ENCODE measurements at regions not wholly inside any gene's neighbourhood (a gene's known extent, or its start where the extent isn't known, plus 50 kb on each side); places are given as distances from the start of the nearest gene placed in this dataset.

GRCh38 chr7:142670511-142670910 lies 78.8 kb upstream of the PRSS1 start:
- Histone ChIP-seq H3K79me2 (ENCODE audit: low read depth) (no peaks in the 10 kb centered on the region), H3K36me3 (ENCODE audit: low read depth) (no peaks in the 10 kb centered on the region), H3K4me3 (no peak overlapping the region), H3F3A (ENCODE audit: insufficient read depth, low read depth) (no peaks in the 10 kb centered on the region), H3K9me2 (ENCODE audit: insufficient read depth) (no peaks in the 10 kb centered on the region), H3K4me2 (no peak overlapping the region), H2AFZ (no peak overlapping the region), H3K4me1 (replicated peaks; ENCODE audit: insufficient read depth) (no peaks in the 10 kb centered on the region), H4K20me1 (ENCODE audit: insufficient read depth) (no peaks in the 10 kb centered on the region), H3K27ac (no peak overlapping the region), H3K9me3 (ENCODE audit: insufficient read depth, low read depth) (no peaks in the 10 kb centered on the region), H3K27me3 (ENCODE audit: insufficient read depth, low read depth) (no peaks in the 10 kb centered on the region)
- intact Hi-C loops (cut with micrococcal nuclease; ENCODE audit: unreplicated experiment), result no loop called here
- DNase-seq, result no peak
- ChIA-PET CTCF (no interaction called here), POLR2A (ENCODE audit: unreplicated experiment) (no interaction called here)
- TF ChIP-seq CTCF (conservative IDR thresholded peaks at IDR 0.05), result no peak
- BruUV-seq (replicated peaks), result no TSS peak

GRCh38 chr7:142669074-142669654 lies 80.1 kb upstream of the PRSS1 start:
- no peaks in the 10 kb centered on the region for H3F3A ChIP-seq (ENCODE audit: insufficient read depth, low read depth)
- H3K36me3 ChIP-seq (ENCODE audit: low read depth), result no peaks in the 10 kb centered on the region
- BruUV-seq (replicated peaks), result no TSS peak
- intact Hi-C loops (cut with micrococcal nuclease; ENCODE audit: unreplicated experiment), result no loop called here
- peak; percentile 70 for TF ChIP-seq CTCF (conservative IDR thresholded peaks at IDR 0.05)
- no peak for TF ChIP-seq EZH2 (IDR thresholded peaks at IDR 0.05; ENCODE audit: low read depth)
- no peak overlapping the region for H3K27ac ChIP-seq
- no peak overlapping the region for H2AFZ ChIP-seq
- ChIA-PET POLR2A (ENCODE audit: unreplicated experiment) (no interaction called here), CTCF (interaction anchor here (0.6 kb wide), 1 partner anchor 533 kb away, joined by 3 read pairs; no protein-coding TSS in a partner anchor)
- H4K20me1 ChIP-seq (ENCODE audit: insufficient read depth), result no peaks in the 10 kb centered on the region
- no peak overlapping the region for H3K4me3 ChIP-seq
- no peak for DNase-seq
- no peaks in the 10 kb centered on the region for H3K4me1 ChIP-seq (replicated peaks; ENCODE audit: insufficient read depth)
- H3K9me3 ChIP-seq (ENCODE audit: insufficient read depth, low read depth), result no peaks in the 10 kb centered on the region
- no peaks in the 10 kb centered on the region for H3K27me3 ChIP-seq (ENCODE audit: insufficient read depth, low read depth)
- H3K4me2 ChIP-seq, result no peak overlapping the region
- no peaks in the 10 kb centered on the region for H3K79me2 ChIP-seq (ENCODE audit: low read depth)
- H3K9me2 ChIP-seq (ENCODE audit: insufficient read depth), result no peaks in the 10 kb centered on the region

- H3K27me3 ChIP-seq (ENCODE audit: insufficient read depth, low read depth), result no peaks in the 10 kb centered on the region
- intact Hi-C loops (cut with micrococcal nuclease; ENCODE audit: unreplicated experiment), result no loop called here
- no peak overlapping the region for H3K27ac ChIP-seq
- CTCF ChIA-PET, result no interaction called here
- no peaks in the 10 kb centered on the region for H3F3A ChIP-seq (ENCODE audit: insufficient read depth, low read depth)
- no peaks in the 10 kb centered on the region for H3K79me2 ChIP-seq (ENCODE audit: low read depth)
- TF ChIP-seq EZH2 (IDR thresholded peaks at IDR 0.05; ENCODE audit: low read depth), result no peak
- TF ChIP-seq CTCF (conservative IDR thresholded peaks at IDR 0.05), result no peak
- H4K20me1 ChIP-seq (ENCODE audit: insufficient read depth), result no peaks in the 10 kb centered on the region
- no peaks in the 10 kb centered on the region for H3K36me3 ChIP-seq (ENCODE audit: low read depth)
- H3K4me1 ChIP-seq (replicated peaks; ENCODE audit: insufficient read depth), result no peaks in the 10 kb centered on the region
- H3K4me3 ChIP-seq, result no peak overlapping the region
- DNase-seq, result no peak
- H3K9me3 ChIP-seq (ENCODE audit: insufficient read depth, low read depth), result no peaks in the 10 kb centered on the region
- H2AFZ ChIP-seq, result no peak overlapping the region
- POLR2A ChIA-PET (ENCODE audit: unreplicated experiment), result no interaction called here
- H3K9me2 ChIP-seq (ENCODE audit: insufficient read depth), result no peaks in the 10 kb centered on the region
- no TSS peak for BruUV-seq (replicated peaks)
- H3K4me2 ChIP-seq, result no peak overlapping the region
Measured at GRCh38 chr7:142668495-142668894, 80.8 kb upstream of the PRSS1 start.

Data from PC-9 (cell line).